NCI-H748 (cell line): ENCODE measurements at regions not wholly inside any gene's neighbourhood (a gene's known extent, or its start where the extent isn't known, plus 50 kb on each side); places are given as distances from the start of the nearest gene placed in this dataset.

Source experiments
- DNase-seq: peaks from one replicate; lab custom pipeline; 2025; ENCODE audit not compliant: unreplicated experiment; lab: John Stamatoyannopoulos, UW

- no peak for DNase-seq
Observed at GRCh38 chr2:56693501-56693900, 509.7 kb downstream of the CCDC85A start.

DNA sequence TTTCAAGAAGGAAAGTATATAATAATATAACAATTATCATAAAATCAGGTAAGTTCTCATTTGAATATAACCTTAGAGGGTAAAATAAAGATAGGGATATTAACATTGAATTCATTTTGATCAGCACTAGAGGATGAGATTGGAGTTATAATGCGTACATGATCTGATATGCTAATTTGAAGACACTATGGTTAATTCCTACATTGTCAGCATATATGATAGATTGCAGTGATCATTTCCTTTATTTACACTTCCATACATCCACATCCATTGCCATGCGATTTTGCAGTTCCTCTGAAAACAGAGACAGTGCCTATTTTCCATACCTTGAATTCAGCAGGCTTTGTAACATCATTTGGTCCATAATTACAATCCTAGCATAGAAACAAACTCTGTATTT is 519.2 kb downstream of the CCDC85A start:
- DNase-seq, result no peak

GRCh38 chr2:56705713-56706112 is 521.9 kb downstream of the CCDC85A start:
- DNase-seq, result no peak

GRCh38 chr2:56707218-56707617 is 523.4 kb downstream of the CCDC85A start:
- no peak for DNase-seq

GRCh38 chr2:56707650-56708049 is 523.9 kb downstream of the CCDC85A start:
- DNase-seq, result no peak

GRCh38 chr2:56709181-56709580 is 525.4 kb downstream of the CCDC85A start:
- no peak for DNase-seq

DNA sequence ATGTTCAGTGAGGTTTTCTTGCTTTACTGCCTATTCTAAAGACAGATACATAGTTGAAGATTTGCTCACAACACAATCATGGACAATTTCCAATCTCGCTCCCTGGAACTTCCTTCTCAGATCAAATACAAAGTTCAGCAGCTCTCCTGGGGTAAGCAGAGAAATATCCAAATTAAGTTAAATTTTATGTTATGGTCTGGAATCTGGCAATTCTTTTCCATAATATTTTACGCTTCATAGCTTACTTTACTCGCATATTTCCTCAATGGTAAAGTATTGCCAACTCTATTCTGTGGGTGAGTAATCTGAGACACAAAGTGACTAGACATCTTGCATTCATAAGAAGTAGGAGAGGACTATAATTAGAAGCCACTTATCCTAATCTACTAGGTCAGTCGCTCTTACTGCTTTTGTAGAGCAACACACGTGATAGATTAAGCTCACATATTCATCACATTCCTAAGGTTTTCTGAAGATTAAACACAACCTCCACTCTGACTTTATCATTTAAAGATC is 529.4 kb downstream of the CCDC85A start:
- no peak for DNase-seq

DNA sequence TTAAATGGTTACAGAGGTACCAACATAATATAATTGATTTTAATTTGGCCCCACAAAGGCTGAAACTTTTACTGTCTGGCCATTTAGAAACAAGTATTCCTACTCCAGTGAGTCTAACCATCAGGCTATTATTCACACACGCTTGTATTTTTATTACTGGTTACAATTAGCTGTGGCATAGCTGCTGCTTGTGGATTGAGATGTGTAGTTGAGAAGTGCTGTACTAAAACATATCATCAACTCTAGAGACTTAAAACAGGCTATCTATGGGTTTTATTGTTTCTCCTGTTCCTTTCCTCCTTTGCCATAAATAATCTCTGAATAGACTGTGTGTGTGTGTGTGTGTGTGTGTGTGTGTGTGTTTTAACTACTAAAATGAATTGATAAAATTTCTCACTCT is 530.2 kb downstream of the CCDC85A start:
- DNase-seq, result no peak

DNA sequence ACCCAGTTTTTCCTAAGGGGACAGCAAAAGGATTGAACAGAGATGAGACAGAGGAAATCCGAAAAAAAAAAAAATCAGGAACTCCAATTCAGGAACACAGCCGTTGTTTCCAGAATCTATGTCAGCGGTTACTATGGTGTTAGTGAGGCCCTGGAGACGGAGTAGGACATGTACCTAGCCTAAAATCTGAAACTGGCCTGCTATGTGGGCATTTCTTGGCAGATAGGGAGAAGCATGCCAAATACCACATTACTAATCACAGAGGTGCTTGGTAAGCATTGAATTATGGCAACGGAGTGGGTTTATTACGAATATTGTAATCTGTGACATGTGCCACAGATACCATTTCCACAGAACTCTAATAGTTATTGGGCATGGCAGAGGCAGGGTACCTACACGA is 530.6 kb downstream of the CCDC85A start:
- no peak for DNase-seq

DNA sequence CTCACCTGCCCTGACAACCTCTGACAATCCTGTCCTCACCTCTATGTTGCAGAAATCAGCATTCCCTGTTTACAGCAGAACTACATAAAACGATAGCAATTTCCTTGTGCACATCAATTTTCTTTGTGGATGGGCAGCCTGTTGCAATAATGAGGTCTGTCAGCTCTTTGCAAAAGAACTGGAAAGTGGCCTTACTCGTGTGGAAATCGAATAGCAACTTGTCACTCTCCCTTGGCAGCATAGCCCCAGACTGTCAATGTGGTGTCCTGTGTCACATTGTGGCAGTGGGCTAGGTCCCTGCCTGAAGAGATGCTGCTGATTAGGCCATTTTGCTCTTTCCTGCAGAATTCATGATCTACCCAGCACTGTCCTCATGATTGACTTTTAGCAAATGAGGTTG is 531.9 kb downstream of the CCDC85A start:
- no peak for DNase-seq

GRCh38 chr2:56718413-56718812 is 534.6 kb downstream of the CCDC85A start:
- no peak for DNase-seq

DNA sequence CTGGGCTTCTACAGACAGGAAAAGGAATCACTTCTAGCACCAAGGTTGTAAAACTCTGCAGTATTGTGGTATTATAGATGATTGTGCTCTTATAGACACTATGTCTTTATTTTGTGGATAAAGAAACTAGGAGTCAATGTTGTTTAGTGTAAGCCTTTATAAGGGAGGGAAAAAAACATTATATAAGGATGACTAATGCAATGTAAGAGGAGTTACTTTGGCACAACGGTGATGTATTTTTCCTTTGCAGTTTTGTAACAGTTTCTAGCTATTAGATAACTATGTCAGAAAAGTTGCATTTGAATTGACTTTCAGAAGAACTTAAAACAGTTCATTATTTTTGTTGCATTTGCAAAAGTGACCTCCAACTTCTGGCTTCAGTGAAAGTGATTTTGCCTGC is 545.4 kb downstream of the CCDC85A start:
- DNase-seq, result no peak

GRCh38 chr2:56732946-56733345 is 549.2 kb downstream of the CCDC85A start:
- DNase-seq, result no peak

GRCh38 chr2:56739413-56739812 is 555.6 kb downstream of the CCDC85A start:
- no peak for DNase-seq

GRCh38 chr2:56741601-56742102 is 557.9 kb downstream of the CCDC85A start:
- no peak for DNase-seq

GRCh38 chr2:56743807-56744206 is 560.0 kb downstream of the CCDC85A start:
- DNase-seq, result no peak

GRCh38 chr2:56749152-56749752 is 565.5 kb downstream of the CCDC85A start:
- peak; percentile 2 for DNase-seq

- no peak for DNase-seq
Observed at GRCh38 chr2:56753182-56753581, 569.4 kb downstream of the CCDC85A start.

DNA sequence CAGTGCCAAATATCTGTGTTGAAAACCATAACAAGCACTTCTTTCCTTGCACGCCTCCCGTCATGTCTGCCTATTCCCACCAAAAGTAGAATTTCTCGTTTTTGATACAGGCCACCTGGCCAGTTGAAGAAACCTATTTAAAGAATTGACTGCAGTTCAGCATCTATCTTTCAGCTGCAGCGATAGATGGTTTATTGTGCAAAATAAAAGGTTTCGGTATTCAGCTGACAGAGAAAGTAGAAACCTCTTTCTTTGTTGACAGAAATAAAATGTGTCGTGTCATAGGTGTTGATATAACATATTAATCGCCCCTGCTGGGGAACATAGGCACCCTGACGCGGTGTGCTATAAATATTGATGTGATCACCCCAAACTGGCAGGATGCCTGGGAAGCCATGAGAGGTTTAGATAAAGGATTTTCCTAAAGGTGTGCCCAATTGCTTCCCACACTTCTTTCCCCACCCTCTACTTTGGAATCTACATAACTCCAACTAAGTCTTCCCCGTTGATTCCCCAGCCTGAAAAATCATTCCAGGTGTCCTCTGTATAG is 570.4 kb downstream of the CCDC85A start:
- no peak for DNase-seq

DNA sequence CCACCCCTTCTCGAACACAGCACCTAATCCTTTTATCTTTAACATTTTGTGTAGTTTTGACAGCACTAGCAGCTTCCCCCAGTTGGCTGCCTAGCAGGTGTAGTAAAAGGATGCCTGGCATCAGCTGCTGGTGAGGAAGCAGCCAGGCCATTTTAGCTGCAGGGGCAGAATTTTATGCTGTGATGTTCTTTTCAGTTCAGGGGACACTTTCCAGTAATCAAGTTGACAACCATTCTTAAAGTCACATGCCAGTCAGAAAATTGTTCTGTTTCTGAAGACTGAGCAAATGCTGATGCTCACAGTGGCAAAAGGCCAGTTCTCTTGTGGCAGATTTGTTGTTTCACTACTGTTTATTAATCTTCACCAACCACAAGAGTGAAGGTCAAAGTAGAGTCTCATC is 570.8 kb downstream of the CCDC85A start:
- DNase-seq, result no peak

GRCh38 chr2:56757884-56758545 is 574.2 kb downstream of the CCDC85A start:
- no peak for DNase-seq

GRCh38 chr2:56763683-56764082 is 579.9 kb downstream of the CCDC85A start:
- DNase-seq, result no peak
